ENCODE measurements at regions not wholly inside any gene's neighbourhood (a gene's known extent, or its start where the extent isn't known, plus 50 kb on each side); places are given as distances from the start of the nearest gene placed in this dataset.
A peak's percentile ranks its signal among the peaks of the same experiment; 100 is the strongest.

GRCh38 chr20:7772371-7772770, 167.9 kb downstream of the HAO1 start:
- Histone ChIP-seq H2AK5ac (ENCODE audit: low read depth, low read length) (no peak overlapping the region), H3K27me3 (ENCODE audit: control insufficient read depth, insufficient read depth, low read length) (no peaks in the 10 kb centered on the region), H3K9me1 (ENCODE audit: insufficient read depth, low read length) (no peaks in the 10 kb centered on the region), H4K5ac (ENCODE audit: low read depth, low read length) (no peak overlapping the region; the same call in 1 of the 2 replicates), H4K91ac (ENCODE audit: insufficient read depth, low read depth, low read length) (peak overlapping the region; percentile 49), H3K36me3 (ENCODE audit: control insufficient read depth, insufficient read depth, low read length) (no peaks in the 10 kb centered on the region), H3K14ac (replicated peaks; ENCODE audit: low read depth, low read length) (peak overlapping the region; percentile 63; the same call in 1 of the 2 replicates), H3K4ac (ENCODE audit: low read depth, low read length) (peak overlapping the region; percentile 56), H3K18ac (ENCODE audit: low read depth, low read length) (peak overlapping the region; percentile 1; the same call in 1 of the 2 replicates), H3K23ac (ENCODE audit: low read depth, low read length) (no peak overlapping the region), H2BK5ac (ENCODE audit: low read depth, low read length, poor library complexity, severe bottlenecking) (no peak overlapping the region), H3K27ac (ENCODE audit: insufficient read depth, low read length) (no peak overlapping the region), H2BK120ac (ENCODE audit: low read depth, low read length) (peak overlapping the region; percentile 40; the same call in 1 of the 2 replicates), H4K8ac (ENCODE audit: low read depth in 2 of 2, low read length in 2 of 2) (peak overlapping the region in 1 of 2 experiments; percentile 12; a peak in 1 of 4 replicates), H3K9ac (ENCODE audit: low read depth, low read length) (no peak overlapping the region), H3K56ac (ENCODE audit: extremely low read depth, insufficient read depth, low read length) (no peak overlapping the region), H2BK20ac (ENCODE audit: low read depth, low read length) (peak overlapping the region; percentile 55; the same call in 1 of the 2 replicates), H2AK9ac (replicated peaks; ENCODE audit: low read depth, low read length, poor library complexity) (no peak overlapping the region), H3K4me2 (ENCODE audit: low read depth, low read length) (no peak overlapping the region), H3K4me3 (ENCODE audit: insufficient read depth, low read depth, low read length) (no peak overlapping the region), H3K79me1 (ENCODE audit: low read depth in 1 of 2, low read length in 2 of 2) (no peaks in the 10 kb centered on the region), H2AFZ (replicated peaks; ENCODE audit: low read length, poor library complexity) (peak overlapping the region; percentile 52), H4K20me1 (ENCODE audit: insufficient read depth, low read length) (no peaks in the 10 kb centered on the region), H3K9me3 (ENCODE audit: control insufficient read depth, insufficient read depth, low read length) (peaks cover 5% of the 10 kb centered on the region; the same call in 1 of the 2 replicates), H2BK15ac (ENCODE audit: low read depth, low read length) (no peak overlapping the region), H3K4me1 (ENCODE audit: control insufficient read depth, insufficient read depth, low read length) (no peaks in the 10 kb centered on the region)
- TF ChIP-seq RFX5 (IDR thresholded peaks at IDR 0.05; ENCODE audit: low read depth, low read length) (no peak), RCOR1 (IDR thresholded peaks at IDR 0.05; ENCODE audit: insufficient replicate concordance, low read length) (no peak), USF2 (IDR thresholded peaks at IDR 0.05; ENCODE audit: low read depth, low read length) (no peak), CTCF (conservative IDR thresholded peaks at IDR 0.05; ENCODE audit: low read depth, low read length) (no peak), BHLHE40 (IDR thresholded peaks at IDR 0.05; ENCODE audit: low read depth, low read length) (no peak), CEBPB (IDR thresholded peaks at IDR 0.05; ENCODE audit: low read depth, low read length) (no peak), POLR2A (IDR thresholded peaks at IDR 0.05; ENCODE audit: low read depth, low read length) (no peak), MXI1 (IDR thresholded peaks at IDR 0.05; ENCODE audit: borderline replicate concordance, low read depth, low read length) (no peak)
- peak; percentile 51; the same call in 1 of the 2 replicates for ATAC-seq (ENCODE audit: low read depth)
- CTCF ChIA-PET = no interaction called here
- no CpG with 5 or more reads among the region's 2 CpGs for WGBS, 2 experiments (ENCODE audit: extremely low coverage in 2 of 2, insufficient read length in 1 of 2)
- BruUV-seq (replicated peaks) = no TSS peak
- in situ Hi-C loops (cut with MboI; ENCODE audit: low sequenced_read_pairs) = no loop called here
- dilution Hi-C loops (cut with HindIII; ENCODE audit: low sequenced_read_pairs, unreplicated experiment) = no loop called here
- intact Hi-C loops (cut with micrococcal nuclease) = no loop called here
- peak; percentile 53 for DNase-seq
- POLR2A ChIA-PET (ENCODE audit: unreplicated experiment) = no interaction called here
